ENCODE measurements at regions not wholly inside any gene's neighbourhood (a gene's known extent, or its start where the extent isn't known, plus 50 kb on each side); places are given as distances from the start of the nearest gene placed in this dataset.

DNA sequence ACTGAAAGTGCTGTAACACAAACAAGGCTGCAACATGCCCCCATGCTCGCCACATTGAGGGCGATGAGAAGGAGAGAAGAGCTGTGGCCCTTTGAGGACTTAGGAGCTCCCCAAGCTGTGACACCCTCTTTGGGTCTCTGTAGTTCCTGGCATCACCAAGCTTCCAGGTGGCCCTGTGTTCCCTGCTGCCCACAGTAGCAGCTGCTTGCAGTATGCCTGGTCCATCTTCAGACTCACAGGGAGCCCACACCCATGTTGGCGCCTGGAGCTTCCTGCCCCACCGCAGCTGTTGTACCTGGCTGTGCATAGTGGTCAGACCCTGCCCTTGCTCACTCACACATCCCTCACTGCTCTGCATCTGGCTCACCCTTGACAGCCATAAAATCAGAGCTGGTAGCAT is 401.2 kb upstream of the NRG3 start:
- TF ChIP-seq, protein P1, sequence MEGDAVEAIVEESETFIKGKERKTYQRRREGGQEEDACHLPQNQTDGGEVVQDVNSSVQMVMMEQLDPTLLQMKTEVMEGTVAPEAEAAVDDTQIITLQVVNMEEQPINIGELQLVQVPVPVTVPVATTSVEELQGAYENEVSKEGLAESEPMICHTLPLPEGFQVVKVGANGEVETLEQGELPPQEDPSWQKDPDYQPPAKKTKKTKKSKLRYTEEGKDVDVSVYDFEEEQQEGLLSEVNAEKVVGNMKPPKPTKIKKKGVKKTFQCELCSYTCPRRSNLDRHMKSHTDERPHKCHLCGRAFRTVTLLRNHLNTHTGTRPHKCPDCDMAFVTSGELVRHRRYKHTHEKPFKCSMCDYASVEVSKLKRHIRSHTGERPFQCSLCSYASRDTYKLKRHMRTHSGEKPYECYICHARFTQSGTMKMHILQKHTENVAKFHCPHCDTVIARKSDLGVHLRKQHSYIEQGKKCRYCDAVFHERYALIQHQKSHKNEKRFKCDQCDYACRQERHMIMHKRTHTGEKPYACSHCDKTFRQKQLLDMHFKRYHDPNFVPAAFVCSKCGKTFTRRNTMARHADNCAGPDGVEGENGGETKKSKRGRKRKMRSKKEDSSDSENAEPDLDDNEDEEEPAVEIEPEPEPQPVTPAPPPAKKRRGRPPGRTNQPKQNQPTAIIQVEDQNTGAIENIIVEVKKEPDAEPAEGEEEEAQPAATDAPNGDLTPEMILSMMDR (IDR thresholded peaks at IDR 0.05): no peak
- TF ChIP-seq SIN3A (IDR thresholded peaks at IDR 0.05; ENCODE audit: borderline replicate concordance, insufficient read depth, low read depth, low read length) (no peak), POLR2AphosphoS5 (IDR thresholded peaks at IDR 0.05; ENCODE audit: low read depth, low read length) (no peak), TCF7L2 (IDR thresholded peaks at IDR 0.05; ENCODE audit: low read depth, low read length) (no peak)
- TF ChIP-seq, protein P2, sequence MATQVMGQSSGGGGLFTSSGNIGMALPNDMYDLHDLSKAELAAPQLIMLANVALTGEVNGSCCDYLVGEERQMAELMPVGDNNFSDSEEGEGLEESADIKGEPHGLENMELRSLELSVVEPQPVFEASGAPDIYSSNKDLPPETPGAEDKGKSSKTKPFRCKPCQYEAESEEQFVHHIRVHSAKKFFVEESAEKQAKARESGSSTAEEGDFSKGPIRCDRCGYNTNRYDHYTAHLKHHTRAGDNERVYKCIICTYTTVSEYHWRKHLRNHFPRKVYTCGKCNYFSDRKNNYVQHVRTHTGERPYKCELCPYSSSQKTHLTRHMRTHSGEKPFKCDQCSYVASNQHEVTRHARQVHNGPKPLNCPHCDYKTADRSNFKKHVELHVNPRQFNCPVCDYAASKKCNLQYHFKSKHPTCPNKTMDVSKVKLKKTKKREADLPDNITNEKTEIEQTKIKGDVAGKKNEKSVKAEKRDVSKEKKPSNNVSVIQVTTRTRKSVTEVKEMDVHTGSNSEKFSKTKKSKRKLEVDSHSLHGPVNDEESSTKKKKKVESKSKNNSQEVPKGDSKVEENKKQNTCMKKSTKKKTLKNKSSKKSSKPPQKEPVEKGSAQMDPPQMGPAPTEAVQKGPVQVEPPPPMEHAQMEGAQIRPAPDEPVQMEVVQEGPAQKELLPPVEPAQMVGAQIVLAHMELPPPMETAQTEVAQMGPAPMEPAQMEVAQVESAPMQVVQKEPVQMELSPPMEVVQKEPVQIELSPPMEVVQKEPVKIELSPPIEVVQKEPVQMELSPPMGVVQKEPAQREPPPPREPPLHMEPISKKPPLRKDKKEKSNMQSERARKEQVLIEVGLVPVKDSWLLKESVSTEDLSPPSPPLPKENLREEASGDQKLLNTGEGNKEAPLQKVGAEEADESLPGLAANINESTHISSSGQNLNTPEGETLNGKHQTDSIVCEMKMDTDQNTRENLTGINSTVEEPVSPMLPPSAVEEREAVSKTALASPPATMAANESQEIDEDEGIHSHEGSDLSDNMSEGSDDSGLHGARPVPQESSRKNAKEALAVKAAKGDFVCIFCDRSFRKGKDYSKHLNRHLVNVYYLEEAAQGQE (IDR thresholded peaks at IDR 0.05; ENCODE audit: insufficient read depth in 1 of 2, low read depth in 2 of 2, low read length in 1 of 2): no peak

Measured in Panc1 (cell line).